KG1 (cell line): ENCODE measurements at regions not wholly inside any gene's neighbourhood (a gene's known extent, or its start where the extent isn't known, plus 50 kb on each side); places are given as distances from the start of the nearest gene placed in this dataset.

Experiments used
- DNase-seq: peaks from one replicate; lab custom pipeline; 2025; lab: John Stamatoyannopoulos, UW

- no peak for DNase-seq
Measured at GRCh38 chr14:58846682-58847465, 209.1 kb downstream of the DACT1 start.

- no peak for DNase-seq
Measured at GRCh38 chr14:58848365-58848764, 210.6 kb downstream of the DACT1 start.

- no peak for DNase-seq
Measured at GRCh38 chr14:58849601-58850000, 211.8 kb downstream of the DACT1 start.

- no peak for DNase-seq
Measured at GRCh38 chr14:58850011-58850410, 212.2 kb downstream of the DACT1 start.

- DNase-seq: no peak
Measured at GRCh38 chr14:58861586-58861985, 223.8 kb downstream of the DACT1 start.

- DNase-seq: no peak
Measured at GRCh38 chr14:58862416-58863160, 224.8 kb downstream of the DACT1 start.

- no peak for DNase-seq
Measured at GRCh38 chr14:58863661-58864345, 226.0 kb downstream of the DACT1 start.

GRCh38 chr14:58864751-58865513 is 227.2 kb downstream of the DACT1 start:
- no peak for DNase-seq

GRCh38 chr14:58865514-58866281 is 227.9 kb downstream of the DACT1 start:
- no peak for DNase-seq

- no peak for DNase-seq
Measured at GRCh38 chr14:58866391-58866790, 228.6 kb downstream of the DACT1 start.

GRCh38 chr14:58870961-58871360 is 233.2 kb downstream of the DACT1 start:
- DNase-seq: no peak

- DNase-seq: no peak
Measured at GRCh38 chr14:58871573-58871972, 233.8 kb downstream of the DACT1 start.

- DNase-seq: no peak
Measured at GRCh38 chr14:58872061-58872460, 234.3 kb downstream of the DACT1 start.

- DNase-seq: no peak
Measured at GRCh38 chr14:58873228-58873953, 235.6 kb downstream of the DACT1 start.

GRCh38 chr14:58875613-58876012 is 237.9 kb downstream of the DACT1 start:
- DNase-seq: no peak

GRCh38 chr14:58876608-58877007 is 238.8 kb downstream of the DACT1 start:
- DNase-seq: no peak

- DNase-seq: no peak
Measured at GRCh38 chr14:58878439-58879139, 240.8 kb downstream of the DACT1 start.

- DNase-seq: no peak
Measured at GRCh38 chr14:58881433-58881832, 243.7 kb downstream of the DACT1 start.

GRCh38 chr14:58882577-58883018 is 244.8 kb downstream of the DACT1 start:
- no peak for DNase-seq

- DNase-seq: no peak
Measured at GRCh38 chr14:58884442-58884841, 246.7 kb downstream of the DACT1 start.
